Neural cell (in vitro differentiated cells): ENCODE measurements at regions not wholly inside any gene's neighbourhood (a gene's known extent, or its start where the extent isn't known, plus 50 kb on each side); places are given as distances from the start of the nearest gene placed in this dataset.

Source experiments
- H2AFZ ChIP-seq: fragments of 200-600, 300-800 bp; sonication (generic), shearing (Covaris generic); 2 replicates; pipeline ENCODE4 v1.6.0; 2014; ENCODE audit warnings: low read depth, mild to moderate bottlenecking, antibody characterized with exemption, low read length, moderate library complexity
- H3F3A ChIP-seq: fragments of 200-600 bp; shearing (Covaris generic); 2 replicates; pipeline ENCODE4 v1.6.1; 2016; ENCODE audit warnings: mild to moderate bottlenecking, moderate library complexity, mixed read lengths, antibody characterized with exemption, low read length; ENCODE audit not compliant: insufficient read depth, poor library complexity, severe bottlenecking
- H3K27ac ChIP-seq: fragments of 200-600, 300-800 bp; sonication (generic), shearing (Covaris generic); 2 replicates; pipeline ENCODE4 v1.5.1; 2014; ENCODE audit warnings: mild to moderate bottlenecking, low read length, moderate library complexity
- H3K27me3 ChIP-seq: fragments of 300-800, 200-600 bp; sonication (generic), shearing (Covaris generic); 2 replicates; pipeline ENCODE4 v1.6.0; 2014; ENCODE audit warnings: mild to moderate bottlenecking, low read depth, low read length, moderate library complexity; ENCODE audit not compliant: insufficient read depth
- H3K36me3 ChIP-seq: fragments of 300-800, 200-600 bp; sonication (generic), shearing (Covaris generic); 2 replicates; pipeline ENCODE4 v1.5.1; 2014; ENCODE audit warnings: mild to moderate bottlenecking, antibody characterized with exemption, low read length, moderate library complexity; ENCODE audit not compliant: insufficient read depth
- H3K4me2 ChIP-seq: fragments of 300-800, 200-600 bp; sonication (generic), shearing (Covaris generic); 2 replicates; pipeline ENCODE4 v1.6.0; 2014; ENCODE audit warnings: mild to moderate bottlenecking, low read length
- H3K4me3 ChIP-seq: fragments of 300-800, 200-600 bp; sonication (generic), shearing (Covaris generic); 2 replicates; pipeline ENCODE4 v1.5.1; 2014; ENCODE audit warnings: mild to moderate bottlenecking, low read length, moderate library complexity
- H3K79me2 ChIP-seq: fragments of 200-600 bp; shearing (Covaris generic); replicated peaks from 2 replicates; pipeline ENCODE4 v1.6.0; 2014; ENCODE audit warnings: mild to moderate bottlenecking, low read length, moderate library complexity; ENCODE audit not compliant: insufficient read depth
- H3K9ac ChIP-seq: fragments of 300-800, 200-600 bp; sonication (generic), shearing (Covaris generic); 2 replicates; pipeline ENCODE4 v1.6.1; 2016; ENCODE audit warnings: mild to moderate bottlenecking, low read length, mixed read lengths
- H3K9me2 ChIP-seq: fragments of 200-600 bp; shearing (Covaris generic); 2 replicates; pipeline ENCODE4 v1.6.1; 2016; ENCODE audit warnings: mild to moderate bottlenecking, low read length, mixed read lengths; ENCODE audit not compliant: insufficient read depth
- H3K9me3 ChIP-seq: fragments of 200-600, 300-800 bp; sonication (generic), shearing (Covaris generic); 2 replicates; pipeline ENCODE4 v1.6.1; 2016; ENCODE audit warnings: mild to moderate bottlenecking, mixed run types, low read length, moderate library complexity, mixed read lengths
- H4K20me1 ChIP-seq: fragments of 200-600 bp; shearing (Covaris generic); 2 replicates; pipeline ENCODE4 v1.6.1; 2016; ENCODE audit warnings: mild to moderate bottlenecking, mixed run types; ENCODE audit not compliant: insufficient read depth
- CTCF ChIP-seq: fragments of 450-650 bp; IDR thresholded peaks from 2 replicates; pipeline ENCODE4 v1.5.1; 2014; ENCODE audit warnings: antibody characterized with exemption, mild to moderate bottlenecking, moderate library complexity; ENCODE audit not compliant: poor library complexity, severe bottlenecking
- EP300 ChIP-seq: fragments of 450-650 bp; conservative IDR thresholded peaks from 2 replicates; pipeline ENCODE4 v1.6.1; 2014; ENCODE audit warnings: antibody characterized with exemption, mild to moderate bottlenecking, moderate library complexity; ENCODE audit not compliant: poor library complexity, severe bottlenecking
- EZH2 ChIP-seq: fragments of 200-600, 300-800 bp; shearing (Covaris generic), sonication (generic); IDR thresholded peaks from 2 replicates; pipeline ENCODE4 v1.6.1; 2014; ENCODE audit warnings: antibody characterized with exemption, low read length, borderline replicate concordance, mild to moderate bottlenecking; ENCODE audit not compliant: insufficient read depth, poor library complexity, severe bottlenecking
- MXI1 ChIP-seq: fragments of 450-650 bp; conservative IDR thresholded peaks from 2 replicates; pipeline ENCODE4 v1.6.1; 2014; ENCODE audit warnings: antibody characterized with exemption, mild to moderate bottlenecking; ENCODE audit not compliant: poor library complexity, severe bottlenecking
- POLR2AphosphoS5 ChIP-seq: IDR thresholded peaks from 2 replicates; pipeline ENCODE4 v1.6.1; 2012
- RAD21 ChIP-seq: fragments of 450-650 bp; conservative IDR thresholded peaks from 2 replicates; pipeline ENCODE4 v1.6.1; 2014; ENCODE audit warnings: antibody characterized with exemption, mild to moderate bottlenecking, moderate library complexity
- SMC3 ChIP-seq: fragments of 450-650 bp; conservative IDR thresholded peaks from 2 replicates; pipeline ENCODE4 v1.6.1; 2014; ENCODE audit warnings: antibody characterized with exemption, mild to moderate bottlenecking, moderate library complexity; ENCODE audit not compliant: poor library complexity
- TAF1 ChIP-seq: IDR thresholded peaks from 2 replicates; pipeline ENCODE4 v1.6.1; 2012; ENCODE audit warnings: low read depth
- TF ChIP-seq, protein P1 (sequence below): IDR thresholded peaks from 2 replicates; pipeline ENCODE4 v1.6.1; 2012; ENCODE audit warnings: borderline replicate concordance

DNA sequence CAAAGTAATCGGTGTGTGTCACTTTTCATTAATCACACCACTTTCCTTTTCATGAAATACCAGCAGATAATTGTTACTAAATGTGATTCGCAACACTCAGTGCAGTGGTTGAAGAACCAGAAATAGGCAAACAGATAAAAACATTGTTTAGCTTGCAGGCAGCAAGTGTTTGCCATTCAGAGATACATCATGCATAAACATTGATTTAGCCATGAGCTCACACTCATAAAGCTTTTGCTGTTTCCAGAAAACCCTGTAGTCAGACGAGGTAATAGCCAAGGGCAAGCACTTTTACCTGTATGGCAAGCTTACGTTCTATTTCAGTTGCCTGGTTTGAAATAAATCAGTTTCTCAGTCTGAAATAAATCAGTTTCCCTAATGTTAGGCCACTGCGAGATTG, 542.0 kb upstream of the TENM3 start:
- Histone ChIP-seq H3K4me2 (no peak overlapping the region), H3K36me3 (no peaks in the 10 kb centered on the region), H3K79me2 (no peaks in the 10 kb centered on the region), H4K20me1 (no peaks in the 10 kb centered on the region), H3F3A (no peaks in the 10 kb centered on the region), H3K27me3 (no peaks in the 10 kb centered on the region), H2AFZ (no peak overlapping the region), H3K9ac (no peak overlapping the region), H3K4me3 (no peak overlapping the region), H3K9me2 (no peaks in the 10 kb centered on the region), H3K9me3 (no peaks in the 10 kb centered on the region), H3K27ac (no peak overlapping the region)
- TF ChIP-seq EZH2 (no peak), POLR2AphosphoS5 (no peak), MXI1 (no peak), RAD21 (no peak), SMC3 (no peak), EP300 (no peak), CTCF (no peak), TAF1 (no peak)
- TF ChIP-seq, protein P1, sequence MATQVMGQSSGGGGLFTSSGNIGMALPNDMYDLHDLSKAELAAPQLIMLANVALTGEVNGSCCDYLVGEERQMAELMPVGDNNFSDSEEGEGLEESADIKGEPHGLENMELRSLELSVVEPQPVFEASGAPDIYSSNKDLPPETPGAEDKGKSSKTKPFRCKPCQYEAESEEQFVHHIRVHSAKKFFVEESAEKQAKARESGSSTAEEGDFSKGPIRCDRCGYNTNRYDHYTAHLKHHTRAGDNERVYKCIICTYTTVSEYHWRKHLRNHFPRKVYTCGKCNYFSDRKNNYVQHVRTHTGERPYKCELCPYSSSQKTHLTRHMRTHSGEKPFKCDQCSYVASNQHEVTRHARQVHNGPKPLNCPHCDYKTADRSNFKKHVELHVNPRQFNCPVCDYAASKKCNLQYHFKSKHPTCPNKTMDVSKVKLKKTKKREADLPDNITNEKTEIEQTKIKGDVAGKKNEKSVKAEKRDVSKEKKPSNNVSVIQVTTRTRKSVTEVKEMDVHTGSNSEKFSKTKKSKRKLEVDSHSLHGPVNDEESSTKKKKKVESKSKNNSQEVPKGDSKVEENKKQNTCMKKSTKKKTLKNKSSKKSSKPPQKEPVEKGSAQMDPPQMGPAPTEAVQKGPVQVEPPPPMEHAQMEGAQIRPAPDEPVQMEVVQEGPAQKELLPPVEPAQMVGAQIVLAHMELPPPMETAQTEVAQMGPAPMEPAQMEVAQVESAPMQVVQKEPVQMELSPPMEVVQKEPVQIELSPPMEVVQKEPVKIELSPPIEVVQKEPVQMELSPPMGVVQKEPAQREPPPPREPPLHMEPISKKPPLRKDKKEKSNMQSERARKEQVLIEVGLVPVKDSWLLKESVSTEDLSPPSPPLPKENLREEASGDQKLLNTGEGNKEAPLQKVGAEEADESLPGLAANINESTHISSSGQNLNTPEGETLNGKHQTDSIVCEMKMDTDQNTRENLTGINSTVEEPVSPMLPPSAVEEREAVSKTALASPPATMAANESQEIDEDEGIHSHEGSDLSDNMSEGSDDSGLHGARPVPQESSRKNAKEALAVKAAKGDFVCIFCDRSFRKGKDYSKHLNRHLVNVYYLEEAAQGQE = no peak

GRCh38 chr4:181701894-181702293, 541.3 kb upstream of the TENM3 start:
- no peaks in the 10 kb centered on the region for H3K79me2 ChIP-seq
- no peaks in the 10 kb centered on the region for H3K36me3 ChIP-seq
- no peaks in the 10 kb centered on the region for H3K9me3 ChIP-seq
- no peaks in the 10 kb centered on the region for H3K9me2 ChIP-seq
- H3K27ac ChIP-seq = no peak overlapping the region
- no peak overlapping the region for H2AFZ ChIP-seq
- no peak overlapping the region for H3K9ac ChIP-seq
- no peak overlapping the region for H3K4me2 ChIP-seq
- H4K20me1 ChIP-seq = no peaks in the 10 kb centered on the region
- no peaks in the 10 kb centered on the region for H3F3A ChIP-seq
- H3K27me3 ChIP-seq = no peaks in the 10 kb centered on the region
- TF ChIP-seq CTCF = no peak
- TF ChIP-seq POLR2AphosphoS5 = no peak
- no peak for TF ChIP-seq EZH2
- no peak for TF ChIP-seq MXI1
- TF ChIP-seq SMC3 = no peak
- TF ChIP-seq EP300 = no peak
- no peak for TF ChIP-seq RAD21
- TF ChIP-seq TAF1 = no peak
- TF ChIP-seq, protein P1 = no peak
- no peak overlapping the region for H3K4me3 ChIP-seq
